AG09309 (cell line): ENCODE measurements at regions not wholly inside any gene's neighbourhood (a gene's known extent, or its start where the extent isn't known, plus 50 kb on each side); places are given as distances from the start of the nearest gene placed in this dataset.

ENCODE experiments used
- DNase-seq: peaks from one replicate; pipeline ENCODE4 v3.0.0-alpha.2; 2010; ENCODE audit warnings: low read depth
- H3K4me3 ChIP-seq: 2 replicates; pipeline ENCODE4 v1.5.1; 2011; ENCODE audit warnings: mild to moderate bottlenecking, low read depth, low read length, moderate library complexity; ENCODE audit not compliant: control insufficient read depth
- CTCF ChIP-seq: IDR thresholded peaks from 2 replicates; pipeline ENCODE4 v1.5.1; 2011; ENCODE audit warnings: mild to moderate bottlenecking, low read depth, low read length, inconsistent platforms; ENCODE audit not compliant: insufficient read depth, control insufficient read depth; ENCODE audit errors: missing control alignments

DNA sequence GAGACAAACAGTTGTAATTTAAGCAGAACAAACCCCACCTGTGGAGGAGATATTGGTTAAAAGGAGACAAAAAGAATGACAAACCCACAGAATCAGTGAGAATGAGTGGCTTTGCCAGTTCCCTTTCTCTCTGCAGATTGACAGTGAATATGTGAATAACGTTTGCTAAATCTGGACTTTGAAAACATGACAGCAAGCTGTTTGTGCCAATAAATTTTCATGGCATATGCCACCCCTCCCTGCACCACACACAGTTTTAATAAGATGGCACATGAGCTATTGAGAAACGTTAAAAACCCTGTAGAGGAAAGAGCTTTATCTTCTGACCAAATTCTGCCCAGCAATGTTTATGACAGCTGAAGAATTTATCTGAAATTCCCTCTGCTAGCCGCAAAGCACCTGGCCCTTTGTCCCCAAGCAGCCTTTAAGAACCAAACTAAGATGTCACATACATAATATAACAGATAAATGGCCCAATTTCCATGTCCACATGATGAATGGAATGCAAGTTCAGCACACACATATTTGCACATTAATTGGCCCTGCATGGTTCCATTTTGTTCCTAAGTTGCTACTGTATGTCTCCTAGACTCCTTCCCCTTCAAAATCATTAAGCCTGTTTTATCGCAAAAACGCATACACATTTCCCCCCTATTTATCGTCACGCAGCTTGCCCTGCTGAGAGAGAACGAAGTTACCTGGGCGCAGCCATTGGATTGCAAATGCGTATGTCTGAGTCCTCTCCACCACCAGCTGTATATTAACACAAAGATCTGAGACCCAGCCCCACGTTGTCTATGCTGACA lies 773.5 kb upstream of the EEF2KMT start:
- no peak overlapping the region for H3K4me3 ChIP-seq
- no peak for TF ChIP-seq CTCF
- no peak for DNase-seq

DNA sequence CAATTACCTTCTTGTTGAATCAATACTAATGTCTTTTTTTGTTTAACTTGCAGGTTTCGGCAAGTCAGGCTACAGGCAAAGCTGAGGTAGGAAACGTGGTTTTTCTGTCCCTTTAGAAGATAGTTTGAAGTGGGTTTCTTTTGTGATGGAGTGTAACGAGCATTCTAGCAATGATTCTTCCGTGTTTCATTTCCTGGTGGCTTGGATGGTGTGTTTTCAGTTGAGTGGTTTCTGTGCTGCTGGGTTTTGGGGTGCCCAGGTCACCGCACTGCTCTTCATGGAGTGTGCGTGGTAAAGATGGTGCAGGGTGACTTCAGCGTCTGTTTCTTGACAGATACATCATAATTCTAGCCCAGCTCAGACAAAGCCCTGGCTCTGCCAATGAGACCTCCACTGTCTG lies 769.7 kb upstream of the EEF2KMT start:
- H3K4me3 ChIP-seq: no peak overlapping the region
- DNase-seq: no peak
- no peak for TF ChIP-seq CTCF

DNA sequence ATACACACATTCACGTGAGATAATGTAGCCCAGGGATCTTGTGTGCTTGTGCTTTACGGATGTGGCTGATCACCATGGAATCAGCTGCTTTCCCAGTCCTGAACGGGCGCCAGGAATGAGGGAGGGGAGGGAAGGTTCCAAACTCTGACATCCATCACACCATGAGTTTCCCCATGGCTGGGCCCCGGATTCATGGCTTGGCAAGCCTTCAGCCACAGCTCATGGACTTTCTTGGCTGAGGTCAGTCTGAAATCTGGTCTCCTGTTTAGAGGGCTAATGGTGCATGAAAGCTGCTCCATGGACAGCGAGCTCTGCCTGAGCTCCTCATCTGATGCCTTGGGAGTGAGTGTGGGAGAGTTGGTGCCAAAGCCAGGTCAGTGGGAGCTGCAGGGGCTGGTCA lies 767.6 kb upstream of the EEF2KMT start:
- no peak for TF ChIP-seq CTCF
- no peak overlapping the region for H3K4me3 ChIP-seq
- no peak for DNase-seq

DNA sequence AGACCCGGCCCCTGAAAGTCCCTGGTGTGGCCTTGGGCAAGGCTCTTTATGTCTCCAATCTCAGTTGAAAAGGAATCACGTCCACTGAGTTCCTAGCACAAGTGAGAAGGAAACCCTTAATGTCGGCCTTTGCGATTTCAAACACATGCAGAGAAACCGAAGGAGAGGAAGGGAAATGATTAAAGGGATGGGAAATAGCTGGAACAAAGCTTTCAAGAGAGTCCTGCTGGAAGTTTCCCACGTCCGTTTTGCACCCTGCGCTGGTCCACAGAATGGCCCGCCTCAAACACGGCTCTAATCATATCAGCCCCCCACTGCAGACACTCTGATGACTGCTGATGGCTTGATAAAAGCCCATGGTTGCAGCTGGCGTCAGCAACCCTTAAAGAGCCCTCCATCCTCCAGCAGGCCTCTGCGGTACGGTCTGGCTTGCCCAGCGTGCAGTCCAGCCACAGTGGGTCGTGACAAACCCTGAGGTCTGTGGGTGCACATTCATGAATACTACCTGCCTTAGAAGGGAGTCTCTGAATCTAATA lies 765.5 kb upstream of the EEF2KMT start:
- no peak for TF ChIP-seq CTCF
- DNase-seq: no peak
- H3K4me3 ChIP-seq: no peak overlapping the region

GRCh38 chr16:5862103-5862840 lies 764.7 kb upstream of the EEF2KMT start:
- no peak for TF ChIP-seq CTCF
- DNase-seq: no peak
- H3K4me3 ChIP-seq: no peak overlapping the region

DNA sequence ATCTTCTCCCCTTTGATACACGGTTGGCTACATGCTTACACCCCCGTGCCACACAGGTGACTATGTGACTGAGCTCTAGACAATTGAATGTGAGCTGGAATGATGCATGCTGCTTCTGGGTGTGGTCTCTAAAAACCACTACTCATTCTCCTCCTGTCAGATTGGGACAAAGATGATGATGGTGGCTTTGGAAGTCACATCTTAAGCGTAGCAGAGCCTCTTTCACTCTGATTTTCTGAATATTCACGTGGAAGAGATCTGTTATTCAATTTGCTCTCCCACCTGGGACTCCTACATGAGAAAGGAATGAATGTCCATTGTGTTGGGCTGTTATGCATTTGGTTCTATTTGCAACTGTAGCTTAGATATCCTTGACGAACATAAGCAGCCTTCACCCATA lies 763.6 kb upstream of the EEF2KMT start:
- no peak for DNase-seq
- no peak overlapping the region for H3K4me3 ChIP-seq
- no peak for TF ChIP-seq CTCF
